ENCODE measurements at regions not wholly inside any gene's neighbourhood (a gene's known extent, or its start where the extent isn't known, plus 50 kb on each side); places are given as distances from the start of the nearest gene placed in this dataset.

GRCh38 chr13:22940736-22941135 is 240.0 kb upstream of the SGCG start:
- H3K4me2 ChIP-seq (ENCODE audit: insufficient read depth, low read length), result no peak overlapping the region
- no peaks in the 10 kb centered on the region for H3K9me1 ChIP-seq (ENCODE audit: control insufficient read depth, insufficient read depth, low read length)
- no peaks in the 10 kb centered on the region for H3K79me2 ChIP-seq (ENCODE audit: control insufficient read depth, insufficient read depth, low read length)
- H3K4me1 ChIP-seq (replicated peaks in 1 of 2; ENCODE audit: control insufficient read depth in 2 of 2, insufficient read depth in 2 of 2, low read length in 2 of 2), result peaks cover 0 to 7% of the 10 kb centered on the region in 2 experiments; a peak in 1 of 5 replicates
- no peak overlapping the region for H3K9ac ChIP-seq (ENCODE audit: insufficient read depth in 1 of 2, low read depth in 2 of 2, low read length in 2 of 2)
- ChIA-PET POLR2A (no interaction called here), CTCF (ENCODE audit: low intra/inter-chr PET ratio) (no interaction called here)
- ATAC-seq (no peak), DNase-seq (ENCODE audit: extremely low read depth in 1 of 4, low spot score in 3 of 4) (no peak), FAIRE-seq (no peak)
- H2AFZ ChIP-seq (ENCODE audit: low read depth, low read length), result no peak overlapping the region
- no peaks in the 10 kb centered on the region for H3K27me3 ChIP-seq (ENCODE audit: control insufficient read depth in 2 of 2, insufficient read depth in 2 of 2, low read length in 2 of 2)
- H3K27ac ChIP-seq (ENCODE audit: extremely low read depth, low read depth, low read length), result no peak overlapping the region
- WGBS (ENCODE audit: insufficient coverage, low coverage, missing lambda C conversion rate), result 17% methylated on average over 14 of the region's 14 CpGs
- intact Hi-C loops (cut with micrococcal nuclease), result no loop called here
- in situ Hi-C loops (cut with MboI), result no loop called here
- no TSS peak for BruUV-seq (replicated peaks)
- H3K36me3 ChIP-seq (ENCODE audit: control insufficient read depth, insufficient read depth, low read length), result no peaks in the 10 kb centered on the region
- no peak overlapping the region for H3K4me3 ChIP-seq
- H4K20me1 ChIP-seq (replicated peaks; ENCODE audit: control insufficient read depth, insufficient read depth, low read length), result no peaks in the 10 kb centered on the region
- H3K9me3 ChIP-seq (replicated peaks; ENCODE audit: control insufficient read depth, insufficient read depth, low read depth, low read length), result no peaks in the 10 kb centered on the region
- TF ChIP-seq, protein P1, sequence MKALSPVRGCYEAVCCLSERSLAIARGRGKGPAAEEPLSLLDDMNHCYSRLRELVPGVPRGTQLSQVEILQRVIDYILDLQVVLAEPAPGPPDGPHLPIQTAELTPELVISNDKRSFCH (CRISPR knock-in tag; IDR thresholded peaks at IDR 0.05), result no peak
- TF ChIP-seq, protein P1 (tag; IDR thresholded peaks at IDR 0.05), result no peak
- no peak for TF ChIP-seq HDGF (IDR thresholded peaks at IDR 0.05)
- no peak for TF ChIP-seq KDM2B (CRISPR knock-in tag; IDR thresholded peaks at IDR 0.05)
- TF ChIP-seq SRSF9 (IDR thresholded peaks at IDR 0.05; ENCODE audit: borderline replicate concordance, low read depth, low read length), result no peak
- TF ChIP-seq, protein P2, sequence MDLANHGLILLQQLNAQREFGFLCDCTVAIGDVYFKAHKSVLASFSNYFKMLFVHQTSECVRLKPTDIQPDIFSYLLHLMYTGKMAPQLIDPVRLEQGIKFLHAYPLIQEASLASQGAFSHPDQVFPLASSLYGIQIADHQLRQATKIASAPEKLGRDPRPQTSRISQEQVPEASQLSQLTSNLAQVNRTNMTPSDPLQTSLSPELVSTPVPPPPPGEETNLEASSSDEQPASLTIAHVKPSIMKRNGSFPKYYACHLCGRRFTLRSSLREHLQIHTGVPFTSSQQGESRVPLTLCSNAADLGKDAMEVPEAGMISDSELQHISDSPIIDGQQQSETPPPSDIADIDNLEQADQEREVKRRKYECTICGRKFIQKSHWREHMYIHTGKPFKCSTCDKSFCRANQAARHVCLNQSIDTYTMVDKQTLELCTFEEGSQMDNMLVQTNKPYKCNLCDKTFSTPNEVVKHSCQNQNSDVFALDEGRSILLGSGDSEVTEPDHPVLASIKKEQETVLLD (IDR thresholded peaks at IDR 0.05), result no peak
- no peak for TF ChIP-seq PHF21A (IDR thresholded peaks at IDR 0.05; ENCODE audit: borderline replicate concordance, low read depth)
- TF ChIP-seq, protein P3, sequence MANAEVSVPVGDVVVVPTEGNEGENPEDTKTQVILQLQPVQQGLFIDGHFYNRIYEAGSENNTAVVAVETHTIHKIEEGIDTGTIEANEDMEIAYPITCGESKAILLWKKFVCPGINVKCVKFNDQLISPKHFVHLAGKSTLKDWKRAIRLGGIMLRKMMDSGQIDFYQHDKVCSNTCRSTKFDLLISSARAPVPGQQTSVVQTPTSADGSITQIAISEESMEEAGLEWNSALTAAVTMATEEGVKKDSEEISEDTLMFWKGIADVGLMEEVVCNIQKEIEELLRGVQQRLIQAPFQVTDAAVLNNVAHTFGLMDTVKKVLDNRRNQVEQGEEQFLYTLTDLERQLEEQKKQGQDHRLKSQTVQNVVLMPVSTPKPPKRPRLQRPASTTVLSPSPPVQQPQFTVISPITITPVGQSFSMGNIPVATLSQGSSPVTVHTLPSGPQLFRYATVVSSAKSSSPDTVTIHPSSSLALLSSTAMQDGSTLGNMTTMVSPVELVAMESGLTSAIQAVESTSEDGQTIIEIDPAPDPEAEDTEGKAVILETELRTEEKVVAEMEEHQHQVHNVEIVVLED (CRISPR knock-in tag; IDR thresholded peaks at IDR 0.05), result no peak
- TF ChIP-seq NELFE (IDR thresholded peaks at IDR 0.05; ENCODE audit: insufficient read depth, insufficient read length), result no peak
- TF ChIP-seq THRAP3 (IDR thresholded peaks at IDR 0.05; ENCODE audit: borderline replicate concordance), result no peak
- no peak for TF ChIP-seq SETDB1 (IDR thresholded peaks at IDR 0.05; ENCODE audit: low read length)
- TF ChIP-seq MCM3 (IDR thresholded peaks at IDR 0.05), result no peak
- TF ChIP-seq ZNF318 (IDR thresholded peaks at IDR 0.05; ENCODE audit: borderline replicate concordance in 1 of 2, low read depth in 1 of 2), result no peak
